Posterior vena cava (tissue), 2 donors: ENCODE measurements at regions not wholly inside any gene's neighbourhood (a gene's known extent, or its start where the extent isn't known, plus 50 kb on each side); places are given as distances from the start of the nearest gene placed in this dataset.
"Not testable (repeated sequence)": the region's sequence is repeated elsewhere in the genome, so short reads cannot be mapped to it uniquely, and the experiment has no call there.

Experiments used
- DNase-seq: peaks from one replicate; pipeline ENCODE4 v3.0.0-alpha.2; 2020; ENCODE audit warnings: low spot score
- intact Hi-C, 2 donors: fragments of 100-400 bp; cut with DNase I; formaldehyde crosslinking; loops; one replicate each; pipeline versions ENCODE4 v1.14.1 to v1.14.2; 2022 to 2023
- donor health status: DM: yes; HTN: yes; CAD: no.
- donor health status: DM: yes; HTN: yes; CAD: no.

- intact Hi-C loops = loop anchor here in 1 of 2 donors (10.0 kb wide), 1 partner anchor 57 kb away; no protein-coding TSS in a partner anchor
- no peak for DNase-seq
Observed at GRCh38 chr7:153627323-153627722, 424.9 kb upstream of the DPP6 start.

GRCh38 chr7:153628406-153628805, 423.8 kb upstream of the DPP6 start:
- intact Hi-C loops = loop anchor here in 1 of 2 donors (10.0 kb wide), 1 partner anchor 56 kb away; no protein-coding TSS in a partner anchor

DNA sequence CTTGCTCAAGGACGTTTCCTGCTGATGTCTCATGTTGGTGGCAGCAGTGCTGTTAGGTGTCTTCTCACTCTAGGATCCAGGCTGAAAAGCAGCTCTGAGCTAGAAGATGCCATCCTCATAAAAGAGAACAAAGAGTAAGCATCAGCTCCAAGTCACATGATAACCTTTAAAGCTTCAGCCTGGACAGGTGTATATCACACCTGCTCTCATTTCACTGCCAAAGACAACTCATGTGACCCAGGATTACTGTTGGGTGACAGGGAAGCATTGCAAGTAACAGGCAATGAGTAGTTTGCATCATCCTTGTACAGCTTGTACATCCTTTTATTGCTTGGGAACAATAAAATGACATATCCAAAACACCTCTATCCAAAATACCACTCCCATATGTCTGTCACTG, 423.4 kb upstream of the DPP6 start:
- intact Hi-C loops = loop anchor here in 1 of 2 donors (10.0 kb wide), 1 partner anchor 56 kb away; no protein-coding TSS in a partner anchor
- no peak for DNase-seq

More at GRCh38 chr7:153628406-153628805, 423.8 kb upstream of the DPP6 start:
- no peak for DNase-seq

GRCh38 chr7:153638821-153639435, 413.3 kb upstream of the DPP6 start:
- no peak for DNase-seq

GRCh38 chr7:153640586-153640985, 411.6 kb upstream of the DPP6 start:
- intact Hi-C loops = no loop called here
- no peak for DNase-seq

More at GRCh38 chr7:153638821-153639435, 413.3 kb upstream of the DPP6 start:
- intact Hi-C loops = no loop called here

GRCh38 chr7:153641199-153641598, 411.0 kb upstream of the DPP6 start:
- intact Hi-C loops = no loop called here
- DNase-seq = peak; percentile 83

DNA sequence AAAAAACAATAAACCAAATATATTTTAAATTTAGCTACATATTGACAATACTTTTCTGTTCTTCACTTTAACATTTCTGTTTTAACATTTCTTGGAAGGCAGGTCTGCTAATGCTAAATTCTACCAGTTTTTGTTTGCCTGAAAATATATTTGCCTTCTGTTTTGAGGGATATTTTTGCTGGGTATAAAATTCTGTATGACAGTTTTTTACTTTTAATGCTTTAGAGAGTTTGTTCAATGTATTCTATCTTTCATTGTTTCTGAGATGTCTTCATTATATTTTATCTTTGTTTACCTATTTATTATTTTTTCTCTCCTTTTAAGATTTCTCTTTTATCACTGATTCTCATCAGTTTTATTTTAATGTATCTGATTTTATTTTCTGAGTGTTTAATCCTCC, 409.2 kb upstream of the DPP6 start:
- intact Hi-C loops = no loop called here
- no peak for DNase-seq

DNA sequence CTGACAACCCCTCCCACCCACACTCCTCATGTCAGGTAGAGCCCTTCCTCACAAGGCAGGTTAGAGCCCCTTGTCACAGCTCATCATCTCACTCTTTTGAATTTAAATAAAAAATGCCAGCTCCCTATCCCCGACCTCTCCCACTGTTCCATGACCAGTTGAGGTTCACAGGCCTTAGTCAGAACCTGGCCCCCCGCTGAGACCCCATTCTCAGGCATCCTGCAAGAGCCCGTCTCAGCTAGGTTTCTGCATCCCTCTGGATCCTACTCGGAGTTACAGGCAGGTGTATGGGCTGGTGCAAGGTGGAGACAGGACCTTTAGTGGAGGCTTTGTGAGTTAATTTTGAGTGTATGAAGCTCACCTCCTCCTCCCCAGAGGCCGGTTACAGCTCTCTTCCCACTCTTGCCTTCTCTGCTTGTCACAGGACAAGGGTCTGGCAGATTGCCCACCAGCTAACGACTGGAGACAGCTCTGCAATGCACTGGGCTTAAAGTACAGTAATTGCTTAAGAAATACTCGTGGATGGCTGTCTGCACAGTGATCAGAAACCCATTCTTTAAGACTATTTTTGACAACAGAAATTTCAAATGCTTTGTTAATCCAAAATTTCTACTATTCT, 394.9 kb upstream of the DPP6 start:
- no peak for DNase-seq
- intact Hi-C loops = no loop called here

GRCh38 chr7:153675131-153675530, 377.1 kb upstream of the DPP6 start:
- intact Hi-C loops = no loop called here
- no peak for DNase-seq

GRCh38 chr7:153682628-153683027, 369.6 kb upstream of the DPP6 start:
- DNase-seq = no peak
- intact Hi-C loops = loop anchor here in 1 of 2 donors (10.0 kb wide), 1 partner anchor 58 kb away; no protein-coding TSS in a partner anchor

GRCh38 chr7:153696242-153696641, 356.0 kb upstream of the DPP6 start:
- DNase-seq = no peak
- intact Hi-C loops = no loop called here

- intact Hi-C loops = no loop called here
- DNase-seq = no peak
Observed at GRCh38 chr7:153698046-153698445, 354.2 kb upstream of the DPP6 start.

GRCh38 chr7:153701678-153702077, 350.5 kb upstream of the DPP6 start:
- no peak for DNase-seq
- intact Hi-C loops = no loop called here

- intact Hi-C loops, DNase-seq: not testable (repeated sequence)
Observed at GRCh38 chr7:153723892-153724291, 328.3 kb upstream of the DPP6 start.

DNA sequence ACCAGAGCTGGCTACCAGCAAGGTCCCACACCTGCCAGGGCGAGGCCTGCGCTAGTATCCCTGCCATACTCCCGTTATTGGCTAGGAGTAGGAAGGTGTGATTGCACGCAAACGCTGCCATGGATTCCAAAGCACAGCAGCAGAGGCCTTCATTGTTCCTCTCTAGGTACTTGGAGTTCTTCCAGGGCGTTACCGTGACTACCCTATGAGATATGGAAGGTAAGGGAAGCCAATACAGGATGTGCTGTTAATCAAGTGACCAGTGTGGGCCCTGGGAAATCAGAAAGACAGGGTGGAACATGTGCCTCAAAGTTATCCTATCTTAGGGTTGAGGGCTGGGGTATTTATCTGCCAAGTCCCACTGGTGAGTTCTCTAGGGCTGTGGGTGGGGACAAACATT, 320.7 kb upstream of the DPP6 start:
- DNase-seq, intact Hi-C loops: not testable (repeated sequence)

- intact Hi-C loops, DNase-seq: not testable (repeated sequence)
Observed at GRCh38 chr7:153743434-153743833, 308.8 kb upstream of the DPP6 start.

DNA sequence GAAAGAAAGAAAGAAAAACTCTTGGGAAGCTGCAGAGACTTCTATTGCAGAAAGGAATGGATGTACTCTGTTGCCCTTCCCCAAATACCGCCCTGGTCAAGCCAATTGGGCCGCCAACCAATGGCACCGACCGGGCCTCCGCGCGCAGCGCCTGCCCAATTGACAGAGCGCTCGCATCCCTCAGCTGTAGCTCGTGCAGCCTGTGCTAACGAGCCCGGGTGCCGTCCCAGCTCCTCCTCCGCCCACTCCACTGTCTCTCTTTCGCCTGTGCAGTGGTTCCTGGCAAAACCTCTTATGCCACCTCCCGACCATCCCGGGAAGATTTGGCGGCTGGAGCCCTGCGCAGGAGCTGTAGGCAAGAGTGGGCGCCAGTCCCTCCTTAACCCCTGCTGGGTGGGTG, 304.2 kb upstream of the DPP6 start:
- intact Hi-C loops = not testable (repeated sequence)

DNA sequence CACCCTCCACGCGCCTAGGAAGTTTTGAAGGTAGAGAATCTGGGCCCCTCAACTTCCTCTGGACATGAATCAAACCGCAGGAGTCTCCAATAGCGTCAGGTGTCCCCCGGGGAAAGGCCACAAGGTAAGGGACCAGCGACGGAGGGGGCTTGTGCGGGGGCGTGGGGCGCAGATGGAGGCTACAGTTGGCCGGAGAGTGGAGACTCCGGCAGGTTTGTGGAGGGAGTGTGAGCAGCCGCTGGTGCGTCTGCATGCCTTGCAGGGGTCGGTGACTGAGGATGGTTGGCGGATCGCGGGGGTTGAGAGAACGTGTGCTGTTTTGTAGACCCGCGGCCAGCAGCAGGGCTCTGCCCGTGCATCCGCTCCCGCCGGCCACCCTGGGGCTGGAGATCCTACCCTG, 303.3 kb upstream of the DPP6 start:
- DNase-seq, intact Hi-C loops: not testable (repeated sequence)

More for the DNA sequence above, 304.2 kb upstream of the DPP6 start:
- not testable (repeated sequence) for DNase-seq

DNA sequence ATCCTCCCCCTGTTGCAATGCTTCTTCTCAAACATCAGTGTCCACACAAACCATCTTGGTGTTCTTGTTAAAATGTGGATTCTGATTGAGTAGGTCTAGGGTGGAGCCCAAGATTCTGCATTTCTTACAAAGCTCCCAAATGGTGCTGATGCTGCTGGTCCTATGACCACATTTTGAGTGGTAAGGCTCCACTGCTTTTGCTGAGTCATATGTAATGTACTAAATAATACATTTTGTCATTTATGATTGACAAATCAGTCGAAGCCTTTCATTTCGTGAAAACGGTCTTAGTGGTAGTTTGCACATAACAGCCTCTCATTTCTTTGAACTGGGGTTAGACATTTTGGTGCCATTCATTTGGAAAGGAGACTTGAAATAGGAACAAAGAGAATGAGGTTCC, 286.3 kb upstream of the DPP6 start:
- DNase-seq, intact Hi-C loops: not testable (repeated sequence)

- intact Hi-C loops, DNase-seq: not testable (repeated sequence)
Observed at GRCh38 chr7:153766926-153767325, 285.3 kb upstream of the DPP6 start.

DNA sequence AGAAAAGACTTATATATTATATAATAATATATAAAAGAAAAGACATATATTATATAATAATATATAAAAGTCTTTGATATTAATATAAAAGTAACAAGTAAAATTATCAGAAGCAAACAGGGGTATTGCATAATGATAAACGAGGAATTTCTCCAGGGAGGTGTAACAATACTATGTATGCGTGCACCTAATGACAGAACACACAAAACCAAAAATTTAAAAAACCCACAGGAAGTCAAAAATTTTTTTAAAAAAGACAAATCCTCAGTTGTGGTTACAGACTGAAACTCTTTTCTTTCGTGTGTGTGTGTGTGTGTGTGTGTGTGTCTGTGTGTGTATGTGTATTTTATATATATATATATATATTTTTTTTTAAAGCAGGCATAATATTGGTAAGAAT, 279.2 kb upstream of the DPP6 start:
- DNase-seq = no peak
- intact Hi-C loops = no loop called here
